NCI-H82 (cell line): ENCODE measurements at regions not wholly inside any gene's neighbourhood (a gene's known extent, or its start where the extent isn't known, plus 50 kb on each side); places are given as distances from the start of the nearest gene placed in this dataset.
A peak's percentile ranks its signal among the peaks of the same experiment; 100 is the strongest.

Experiments used
- DNase-seq: peaks from one replicate; lab custom pipeline; 2025; lab: John Stamatoyannopoulos, UW

DNA sequence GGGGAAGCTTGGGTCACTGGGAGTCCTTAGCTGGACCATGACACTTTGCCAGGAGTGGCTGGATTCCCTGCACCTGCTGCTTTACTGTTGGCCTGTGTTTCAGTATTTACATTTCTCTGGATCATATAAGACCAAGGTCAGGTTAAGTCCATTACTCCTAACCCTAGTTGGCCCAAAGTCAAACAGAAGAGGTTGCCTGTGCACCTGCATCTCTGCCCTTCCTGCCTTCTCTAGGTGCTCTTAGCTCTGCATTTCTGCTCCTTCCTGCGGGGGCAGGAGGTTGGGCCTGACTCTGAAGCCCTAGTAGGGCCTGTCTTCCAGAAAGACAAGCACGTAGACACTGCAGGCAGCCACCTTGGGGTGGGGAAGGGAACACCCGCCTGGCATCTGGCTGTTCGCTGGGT is 124.3 kb downstream of the RPLP1 start:
- DNase-seq = no peak

- no peak for DNase-seq
Measured at GRCh38 chr15:69577397-69577796, 124.8 kb downstream of the RPLP1 start.

DNA sequence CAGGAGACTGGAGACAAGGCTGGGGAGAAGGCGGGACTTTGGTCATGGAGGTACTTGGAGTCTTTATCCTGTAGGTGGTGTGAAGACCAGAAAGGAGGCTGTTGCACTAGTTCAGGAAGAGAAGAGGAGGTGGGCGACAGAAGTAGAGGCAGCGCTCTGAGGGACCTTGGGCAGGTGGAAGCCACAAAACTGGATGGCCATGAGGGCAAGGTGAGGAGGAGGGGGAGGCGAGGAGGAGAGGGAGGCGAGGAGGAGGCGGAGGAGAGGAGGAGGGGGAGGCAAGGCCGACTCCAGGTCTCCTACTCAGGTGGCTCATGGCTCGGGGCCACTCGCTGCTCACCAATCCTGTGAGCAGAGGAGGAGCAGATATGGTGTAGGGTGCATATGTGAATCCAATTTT is 125.6 kb downstream of the RPLP1 start:
- no peak for DNase-seq

- DNase-seq = no peak
Measured at GRCh38 chr15:69578787-69579583, 126.4 kb downstream of the RPLP1 start.

GRCh38 chr15:69579950-69580618 is 127.5 kb downstream of the RPLP1 start:
- no peak for DNase-seq

GRCh38 chr15:69583626-69584025 is 131.0 kb downstream of the RPLP1 start:
- DNase-seq = no peak

GRCh38 chr15:69585937-69586336 is 133.3 kb downstream of the RPLP1 start:
- DNase-seq = no peak

DNA sequence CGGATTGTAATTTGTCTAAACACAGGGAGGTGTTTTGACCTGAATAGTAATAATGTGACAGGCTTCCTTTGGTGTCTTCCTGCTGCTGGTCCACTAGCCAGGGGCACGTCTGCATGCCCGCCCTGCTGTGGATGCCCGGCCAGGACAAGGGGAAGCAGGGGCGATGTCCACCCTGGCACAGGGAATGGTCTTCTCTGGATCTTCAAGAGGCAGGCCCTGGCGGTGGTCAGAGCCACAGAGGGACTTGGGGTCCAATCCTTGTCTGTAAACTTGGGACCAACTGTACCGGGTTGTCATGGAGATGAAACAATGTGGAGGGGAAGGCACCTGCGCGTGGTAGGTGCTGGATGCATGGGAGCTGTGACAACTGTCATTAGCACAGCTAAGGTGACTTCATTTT is 134.1 kb downstream of the RPLP1 start:
- no peak for DNase-seq

DNA sequence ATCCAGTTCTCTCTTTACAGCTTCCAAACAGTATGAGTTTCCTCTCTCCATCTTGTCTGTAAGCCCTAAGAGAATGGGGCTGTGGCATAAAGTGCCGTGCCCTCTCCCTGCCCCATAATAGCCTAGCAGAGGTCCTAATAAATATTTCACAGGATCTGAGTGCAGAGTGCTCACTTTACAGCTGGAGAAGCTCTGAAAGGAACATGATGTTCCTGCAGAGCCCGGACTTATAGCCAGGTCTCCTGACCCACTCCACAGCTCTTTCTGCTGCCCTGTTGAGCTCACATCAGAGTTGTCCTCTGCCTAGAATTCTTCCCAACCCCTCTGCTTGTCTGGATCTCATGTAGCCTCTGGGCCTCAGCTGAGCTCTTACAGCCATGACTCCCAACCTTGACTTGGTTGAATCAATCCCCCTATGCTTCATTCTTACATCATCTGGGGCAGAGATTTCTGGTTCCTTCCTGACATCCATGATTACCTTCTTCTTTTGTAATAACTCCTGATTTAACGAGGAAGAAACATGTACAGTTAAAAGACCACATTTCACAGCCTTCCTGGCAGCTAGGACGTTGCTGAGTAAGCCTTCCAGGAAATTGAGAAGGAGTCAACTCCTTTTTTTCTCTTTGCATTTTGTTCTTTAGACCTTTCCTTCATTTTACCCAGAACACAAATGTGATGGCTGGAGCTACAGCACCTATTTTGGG is 135.3 kb downstream of the RPLP1 start:
- DNase-seq = no peak

DNA sequence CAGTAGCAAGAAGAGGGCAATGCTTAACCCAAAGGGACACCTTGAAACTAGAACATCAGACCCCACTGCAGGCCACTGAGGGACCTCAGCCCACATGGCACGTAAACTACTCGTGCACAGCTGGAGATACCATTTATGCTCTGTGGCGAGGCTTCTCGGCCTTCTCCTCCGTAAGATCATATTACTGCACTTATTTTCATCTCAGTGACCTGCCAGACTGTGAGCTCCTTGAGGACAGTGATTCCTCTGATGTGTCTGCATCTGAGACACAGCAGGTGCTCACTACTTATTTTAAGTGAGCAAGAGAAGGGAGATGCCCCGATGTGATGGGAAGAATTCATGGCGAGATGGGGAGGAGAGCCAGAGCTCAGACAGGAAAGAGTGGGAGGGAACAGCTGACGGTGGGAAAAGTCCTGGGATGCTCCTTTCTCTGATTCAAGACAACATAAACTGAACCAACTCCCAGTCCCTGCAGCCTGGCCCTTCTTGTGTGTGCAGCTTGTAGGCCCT is 137.6 kb downstream of the RPLP1 start:
- no peak for DNase-seq

DNA sequence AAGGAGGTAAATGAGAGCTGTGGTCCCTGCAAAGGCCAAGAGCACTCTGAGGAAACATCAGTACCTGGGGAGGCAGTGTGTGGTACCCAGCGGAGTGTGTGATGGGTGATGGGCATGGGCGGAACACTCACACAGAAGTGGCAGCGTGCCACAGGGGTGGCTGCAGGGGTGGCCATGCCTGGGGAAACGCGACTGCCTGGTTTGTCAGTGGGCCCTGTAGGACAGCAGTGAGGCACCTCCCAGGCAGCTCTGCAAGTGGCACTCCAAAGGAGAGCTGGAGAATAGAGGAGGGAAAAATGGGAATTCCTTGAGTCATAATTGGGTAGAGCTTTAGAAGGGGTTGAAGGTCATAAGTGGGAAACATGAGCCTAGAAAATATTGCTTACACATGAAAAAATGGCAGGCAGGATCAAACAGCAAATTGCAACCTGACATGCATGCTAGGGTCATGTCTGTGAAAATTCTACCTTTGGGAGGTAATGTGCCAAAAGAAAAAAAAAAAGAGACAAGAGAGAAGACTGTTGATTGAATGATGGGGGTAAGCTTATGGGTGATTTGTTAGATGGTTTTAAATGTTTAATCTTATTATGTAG is 138.4 kb downstream of the RPLP1 start:
- no peak for DNase-seq

DNA sequence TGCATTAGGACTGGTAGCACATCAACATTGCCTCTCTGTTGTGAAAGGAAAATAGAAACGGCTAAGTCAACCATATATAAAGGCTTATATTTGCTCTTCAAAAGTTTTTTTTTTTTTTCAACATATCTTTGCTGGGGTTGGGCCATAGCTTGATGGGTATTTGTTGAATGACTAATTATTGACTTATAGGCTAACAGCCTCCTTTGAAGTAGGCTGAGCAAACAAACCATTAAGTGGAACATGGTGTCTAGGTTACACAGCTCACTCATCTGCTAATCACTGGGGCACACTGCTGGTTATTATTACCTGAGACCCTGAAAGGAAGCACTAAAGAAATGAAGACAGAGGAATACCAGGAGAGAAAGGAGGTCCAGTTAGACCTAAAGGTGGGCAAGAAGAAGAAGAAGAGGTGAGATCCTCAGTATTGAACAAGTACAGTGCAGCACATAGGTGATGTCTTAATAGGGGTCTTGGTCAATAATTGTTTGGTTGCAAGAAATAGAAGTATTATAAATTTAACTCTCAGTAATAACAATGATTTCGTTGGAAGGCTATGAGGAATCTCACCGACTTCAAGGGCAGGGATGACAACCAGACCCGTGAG is 139.4 kb downstream of the RPLP1 start:
- DNase-seq = peak; percentile 39

DNA sequence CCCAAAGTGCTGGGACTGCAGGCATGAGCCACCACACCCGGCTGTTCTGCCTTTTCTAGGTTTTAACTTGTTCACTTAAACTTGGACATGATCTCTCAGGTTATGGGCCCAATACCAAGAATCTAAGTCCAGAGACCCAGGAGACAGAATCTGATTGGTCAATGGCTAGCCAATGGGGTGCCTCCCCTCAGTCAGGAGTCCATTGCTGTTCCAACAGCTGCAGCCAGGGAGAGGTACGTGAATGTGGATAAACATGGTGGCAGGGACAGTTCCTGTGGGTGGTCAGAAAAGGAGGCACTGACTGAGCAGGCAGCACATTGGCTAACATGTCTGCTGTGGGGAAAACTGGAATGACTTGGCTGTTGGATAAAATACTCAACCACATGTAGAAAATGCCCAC is 140.3 kb downstream of the RPLP1 start:
- no peak for DNase-seq

- DNase-seq = no peak
Measured at GRCh38 chr15:69593488-69593887, 140.9 kb downstream of the RPLP1 start.

GRCh38 chr15:69593981-69594966 is 141.7 kb downstream of the RPLP1 start:
- peak; percentile 72 for DNase-seq

- no peak for DNase-seq
Measured at GRCh38 chr15:69595009-69595791, 142.6 kb downstream of the RPLP1 start.

- no peak for DNase-seq
Measured at GRCh38 chr15:69597061-69597592, 144.5 kb downstream of the RPLP1 start.

DNA sequence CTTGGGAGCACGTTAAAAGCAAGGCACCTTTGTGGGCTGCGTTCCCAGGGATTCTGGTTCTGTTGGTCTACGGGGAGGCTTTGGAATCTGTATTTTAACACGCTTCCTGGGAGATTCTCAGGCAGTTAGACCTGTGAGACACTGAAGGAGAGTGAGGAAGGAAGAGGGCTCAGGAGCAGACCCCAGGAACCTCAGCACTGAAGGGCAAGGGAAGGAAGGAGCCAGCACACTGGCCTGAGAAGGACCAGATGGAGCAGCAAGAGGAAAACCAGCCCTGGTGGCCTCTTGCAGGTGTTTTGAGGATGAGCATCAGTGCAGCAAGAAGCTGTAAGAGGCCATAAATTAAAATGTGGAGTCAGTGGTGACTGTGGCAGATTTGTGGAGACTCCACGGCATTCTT is 146.7 kb downstream of the RPLP1 start:
- DNase-seq = no peak

GRCh38 chr15:69600556-69601085 is 148.0 kb downstream of the RPLP1 start:
- no peak for DNase-seq
